Right lobe of liver (tissue), 4 donors: ENCODE measurements at regions not wholly inside any gene's neighbourhood (a gene's known extent, or its start where the extent isn't known, plus 50 kb on each side); places are given as distances from the start of the nearest gene placed in this dataset.
A peak's percentile ranks its signal among the peaks of the same experiment; 100 is the strongest.

Source experiments
- CTCF ChIP-seq, 4 donors: fragments of 200-600 bp in 3 of 4; fragments of 450-650 bp in 1 of 4; IDR thresholded peaks; one replicate each; pipeline versions ENCODE4 v1.5.1 to v1.8.0; 2016 to 2022; ENCODE audit warnings: antibody characterized with exemption in 4 of 4, mild to moderate bottlenecking in 2 of 4
- POLR2A ChIP-seq: fragments of 450-650 bp; IDR thresholded peaks from one replicate; pipeline ENCODE4 v1.6.1; 2017; ENCODE audit warnings: antibody characterized with exemption, mild to moderate bottlenecking
- donor health status: DM: no; HTN: no; CAD: no.
- donor health status: DM: no; HTN: no; CAD: no.
- donor health status: DM: no; HTN: yes; CAD: no.

- no peak for TF ChIP-seq CTCF (IDR thresholded peaks at IDR 0.05)
- TF ChIP-seq POLR2A = peak; percentile 38
These were observed 51.6 kb upstream of the LCTL start for GRCh38 chr15:66617137-66618090.
